ENCODE measurements at regions not wholly inside any gene's neighbourhood (a gene's known extent, or its start where the extent isn't known, plus 50 kb on each side); places are given as distances from the start of the nearest gene placed in this dataset.

DNA sequence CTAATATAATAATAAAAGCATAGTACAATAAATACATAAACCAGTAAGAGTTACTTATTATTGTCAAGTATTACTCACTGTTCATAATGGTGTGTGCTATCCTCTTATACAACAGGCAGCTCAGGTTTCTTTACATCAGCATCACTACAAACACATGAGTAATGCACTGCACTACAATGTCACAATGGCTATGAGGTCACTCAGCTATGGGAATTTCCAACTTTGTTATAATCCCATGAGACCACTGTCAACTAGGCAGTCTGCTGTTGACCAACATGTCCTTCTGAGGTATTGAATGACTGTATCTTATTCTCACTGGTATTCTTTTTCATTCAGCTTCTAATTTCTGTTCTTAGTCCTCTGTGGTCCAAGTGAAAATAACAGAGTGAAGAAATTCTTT is 250.4 kb upstream of the DSEL start:
- TF ChIP-seq CTCF (conservative IDR thresholded peaks at IDR 0.05): no peak
- TF ChIP-seq EZH2 (IDR thresholded peaks at IDR 0.05; ENCODE audit: low read depth): no peak
